ENCODE measurements at regions not wholly inside any gene's neighbourhood (a gene's known extent, or its start where the extent isn't known, plus 50 kb on each side); places are given as distances from the start of the nearest gene placed in this dataset.

DNA sequence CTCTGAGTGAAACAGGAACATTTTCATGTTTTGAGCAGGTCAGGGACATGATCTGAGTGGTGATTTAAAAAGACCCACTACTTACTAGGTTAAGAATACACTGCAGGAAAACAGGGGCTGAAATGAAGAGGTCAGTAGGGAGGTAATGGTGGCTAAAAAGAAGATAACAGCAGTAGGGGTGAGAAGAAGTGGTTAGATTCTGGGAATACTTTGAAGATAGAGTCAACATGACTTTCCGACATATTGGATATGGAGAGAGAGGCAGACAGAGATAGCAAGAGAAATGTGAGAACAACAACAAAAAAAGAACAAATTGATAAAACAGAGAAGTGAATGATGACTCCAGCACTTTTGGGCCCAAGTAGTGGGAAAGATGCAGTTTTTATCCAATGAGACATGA is 168.0 kb downstream of the ALX1 start:
- no peak overlapping the region for H3K4me3 ChIP-seq
- 83 to 92% (median 86%) methylated on average over 1 of the region's 1 CpG for WGBS, 3 donors
- no peaks in the 10 kb centered on the region for H3K36me3 ChIP-seq (ENCODE audit: insufficient read depth in 1 of 2, low read depth in 1 of 2)
- H3K9me3 ChIP-seq = no peaks in the 10 kb centered on the region
- no peaks in the 10 kb centered on the region for H3K27me3 ChIP-seq (ENCODE audit: insufficient read depth in 3 of 3, low read length in 2 of 3)
- DNase-seq (no peak), ATAC-seq (no peak)
- H3K4me1 ChIP-seq = no peaks in the 10 kb centered on the region
- no peak for TF ChIP-seq CTCF (IDR thresholded peaks at IDR 0.05)
- intact Hi-C loops (cut with DNase I) = loop anchor here in 1 of 2 donors (10.0 kb wide), 1 partner anchor 373 kb away; no protein-coding TSS in a partner anchor
- H3K27ac ChIP-seq = no peak overlapping the region

DNA sequence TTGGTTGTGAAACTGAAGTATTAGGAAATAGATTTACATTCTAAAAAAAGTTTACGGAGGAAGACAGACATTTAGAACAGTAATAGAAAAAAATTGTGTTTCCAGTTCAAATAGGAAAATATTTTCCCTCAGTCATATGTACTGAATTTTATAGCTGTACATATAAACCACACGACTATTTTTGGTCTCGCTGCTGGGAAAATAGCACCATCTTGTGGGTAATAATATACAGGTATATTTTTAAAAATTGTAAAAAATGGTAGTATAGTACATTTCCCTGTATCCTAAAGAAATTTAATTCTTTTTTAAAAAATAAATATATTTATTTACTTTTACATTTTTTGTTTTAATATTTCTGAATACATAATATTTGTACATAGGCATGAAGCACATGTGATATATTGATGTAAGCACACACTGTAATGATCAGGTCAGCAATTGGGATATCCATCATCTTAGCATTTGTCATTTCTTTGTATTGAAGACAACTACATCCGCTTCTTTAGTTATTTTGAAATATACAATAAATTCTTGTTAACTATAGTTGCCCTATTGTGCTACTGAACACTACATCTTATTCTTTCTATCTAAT is 168.6 kb downstream of the ALX1 start:
- no peaks in the 10 kb centered on the region for H3K27me3 ChIP-seq (ENCODE audit: insufficient read depth in 3 of 3, low read length in 2 of 3)
- intact Hi-C loops (cut with DNase I) = loop anchor here in 1 of 2 donors (10.0 kb wide), 1 partner anchor 374 kb away; no protein-coding TSS in a partner anchor
- H3K4me1 ChIP-seq = no peaks in the 10 kb centered on the region
- ATAC-seq (no peak), DNase-seq (no peak)
- TF ChIP-seq CTCF (IDR thresholded peaks at IDR 0.05) = no peak
- 51 to 54% (median 52%) methylated on average over 4 of the region's 4 CpGs for WGBS, 3 donors
- no peaks in the 10 kb centered on the region for H3K36me3 ChIP-seq (ENCODE audit: insufficient read depth in 1 of 2, low read depth in 1 of 2)
- no peaks in the 10 kb centered on the region for H3K9me3 ChIP-seq
- H3K27ac ChIP-seq = no peak overlapping the region
- no peak overlapping the region for H3K4me3 ChIP-seq

DNA sequence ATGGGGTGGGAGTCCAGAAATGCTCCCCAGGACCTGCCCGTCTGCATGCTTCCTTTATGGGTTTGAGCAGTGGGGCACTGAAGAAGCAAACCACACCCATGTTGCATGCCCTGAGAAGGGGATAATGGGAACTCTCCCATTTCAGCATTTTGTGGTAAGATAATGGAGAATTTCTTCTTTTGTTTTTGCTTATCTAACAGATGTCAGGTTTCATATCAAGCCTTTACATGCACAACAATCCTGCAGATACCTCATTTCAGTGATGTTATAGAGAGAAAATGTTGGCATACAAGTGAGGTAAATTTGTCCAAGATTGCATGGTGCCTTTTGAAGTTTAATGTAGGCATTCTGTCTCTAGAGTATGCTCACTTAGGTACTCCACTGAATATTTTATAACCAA is 177.0 kb downstream of the ALX1 start:
- 61 to 85% (median 79%) methylated on average over 1 of the region's 1 CpG for WGBS, 3 donors
- no peak for TF ChIP-seq CTCF (IDR thresholded peaks at IDR 0.05)
- Histone ChIP-seq H3K4me3 (no peak overlapping the region), H3K27me3 (ENCODE audit: insufficient read depth in 3 of 3, low read length in 2 of 3) (no peaks in the 10 kb centered on the region), H3K27ac (no peak overlapping the region), H3K9me3 (no peaks in the 10 kb centered on the region), H3K36me3 (ENCODE audit: insufficient read depth in 1 of 2, low read depth in 1 of 2) (no peaks in the 10 kb centered on the region), H3K4me1 (no peaks in the 10 kb centered on the region)
- intact Hi-C loops (cut with DNase I) = no loop called here
- DNase-seq = no peak
- ATAC-seq = no peak

GRCh38 chr12:85461127-85461526 is 181.1 kb downstream of the ALX1 start:
- Histone ChIP-seq H3K27me3 (ENCODE audit: insufficient read depth in 3 of 3, low read length in 2 of 3) (no peaks in the 10 kb centered on the region), H3K9me3 (no peaks in the 10 kb centered on the region), H3K27ac (no peak overlapping the region), H3K36me3 (ENCODE audit: insufficient read depth in 1 of 2, low read depth in 1 of 2) (no peaks in the 10 kb centered on the region), H3K4me1 (no peaks in the 10 kb centered on the region), H3K4me3 (no peak overlapping the region)
- 83 to 86% (median 83%) methylated on average over 4 of the region's 4 CpGs for WGBS, 3 donors
- TF ChIP-seq CTCF (IDR thresholded peaks at IDR 0.05) = no peak
- DNase-seq = no peak
- no peak for ATAC-seq
- intact Hi-C loops (cut with DNase I) = no loop called here

GRCh38 chr12:85462888-85463287 is 182.9 kb downstream of the ALX1 start:
- no peak overlapping the region for H3K27ac ChIP-seq
- intact Hi-C loops (cut with DNase I) = no loop called here
- no peak for TF ChIP-seq CTCF (IDR thresholded peaks at IDR 0.05)
- H3K4me1 ChIP-seq = no peaks in the 10 kb centered on the region
- no peak for DNase-seq
- 60 to 75% (median 70%) methylated on average over 4 of the region's 4 CpGs for WGBS, 3 donors
- no peaks in the 10 kb centered on the region for H3K36me3 ChIP-seq (ENCODE audit: insufficient read depth in 1 of 2, low read depth in 1 of 2)
- no peaks in the 10 kb centered on the region for H3K27me3 ChIP-seq (ENCODE audit: insufficient read depth in 3 of 3, low read length in 2 of 3)
- no peak for ATAC-seq
- H3K9me3 ChIP-seq = no peaks in the 10 kb centered on the region
- no peak overlapping the region for H3K4me3 ChIP-seq
